T-helper 1 cell treated with Interleukin-12 subunit alpha and Interleukin-12 subunit beta and Interleukin-4 antibody, amounts not matched to agents 30 ng/mL and 1 ng/mL, for 36 hours (primary cell): ENCODE measurements at regions not wholly inside any gene's neighbourhood (a gene's known extent, or its start where the extent isn't known, plus 50 kb on each side); places are given as distances from the start of the nearest gene placed in this dataset.

Experiments used
- intact Hi-C: fragments of 100-400 bp; cut with micrococcal nuclease; formaldehyde crosslinking; loops from one replicate; pipeline ENCODE4 v1.15.1; 2024

- intact Hi-C loops = no loop called here
Measured at GRCh38 chr5:98471458-98471857, 302.0 kb upstream of the RGMB start.

GRCh38 chr5:98474216-98474615, 299.2 kb upstream of the RGMB start:
- intact Hi-C loops = no loop called here

GRCh38 chr5:98474782-98475181, 298.7 kb upstream of the RGMB start:
- intact Hi-C loops = no loop called here

GRCh38 chr5:98482321-98483300, 290.9 kb upstream of the RGMB start:
- intact Hi-C loops = no loop called here

GRCh38 chr5:98483301-98483685, 290.2 kb upstream of the RGMB start:
- intact Hi-C loops = no loop called here

- intact Hi-C loops = no loop called here
Measured at GRCh38 chr5:98489021-98489420, 284.4 kb upstream of the RGMB start.

GRCh38 chr5:98490348-98490747, 283.1 kb upstream of the RGMB start:
- intact Hi-C loops = no loop called here

GRCh38 chr5:98492258-98492657, 281.2 kb upstream of the RGMB start:
- intact Hi-C loops = no loop called here

GRCh38 chr5:98497418-98497817, 276.0 kb upstream of the RGMB start:
- intact Hi-C loops = no loop called here

- intact Hi-C loops = no loop called here
Measured at GRCh38 chr5:98498028-98498427, 275.4 kb upstream of the RGMB start.

- intact Hi-C loops = no loop called here
Measured at GRCh38 chr5:98499892-98500291, 273.6 kb upstream of the RGMB start.

- intact Hi-C loops = no loop called here
Measured at GRCh38 chr5:98500811-98501210, 272.7 kb upstream of the RGMB start.

- intact Hi-C loops = no loop called here
Measured at GRCh38 chr5:98503616-98504015, 269.8 kb upstream of the RGMB start.

GRCh38 chr5:98504505-98504904, 269.0 kb upstream of the RGMB start:
- intact Hi-C loops = no loop called here

- intact Hi-C loops = no loop called here
Measured at GRCh38 chr5:98510143-98510985, 263.1 kb upstream of the RGMB start.

GRCh38 chr5:98513380-98513779, 260.1 kb upstream of the RGMB start:
- intact Hi-C loops = no loop called here

- intact Hi-C loops = no loop called here
Measured at GRCh38 chr5:98514215-98514614, 259.2 kb upstream of the RGMB start.

GRCh38 chr5:98516701-98517100, 256.8 kb upstream of the RGMB start:
- intact Hi-C loops = no loop called here

- intact Hi-C loops = no loop called here
Measured at GRCh38 chr5:98517560-98518366, 255.7 kb upstream of the RGMB start.

GRCh38 chr5:98518754-98519153, 254.7 kb upstream of the RGMB start:
- intact Hi-C loops = no loop called here

GRCh38 chr5:98519571-98519970, 253.9 kb upstream of the RGMB start:
- intact Hi-C loops = no loop called here
